ENCODE measurements at regions not wholly inside any gene's neighbourhood (a gene's known extent, or its start where the extent isn't known, plus 50 kb on each side); places are given as distances from the start of the nearest gene placed in this dataset.

GRCh38 chr5:154647114-154647760 lies 107.9 kb upstream of the LARP1 start:
- TF ChIP-seq CTCF (IDR thresholded peaks at IDR 0.05) (no peak), POLR2AphosphoS5 (IDR thresholded peaks at IDR 0.05; ENCODE audit: insufficient read depth in 1 of 2, low read depth in 1 of 2) (no peak), POLR2A (IDR thresholded peaks at IDR 0.05) (no peak)

All from vagina (tissue), 2 donors.